ENCODE measurements at regions not wholly inside any gene's neighbourhood (a gene's known extent, or its start where the extent isn't known, plus 50 kb on each side); places are given as distances from the start of the nearest gene placed in this dataset.

GRCh38 chr4:71136071-71136470, 142.6 kb downstream of the DCK start:
- Histone ChIP-seq H3K27ac (no peak overlapping the region), H3K36me3 (no peaks in the 10 kb centered on the region), H3K4me1 (no peaks in the 10 kb centered on the region), H3K9me3 (no peaks in the 10 kb centered on the region), H3K27me3 (no peaks in the 10 kb centered on the region), H3K4me3 (no peak overlapping the region)
- no peak for DNase-seq (ENCODE audit: low spot score in 2 of 2)
- no peak for TF ChIP-seq POLR2AphosphoS5 (IDR thresholded peaks at IDR 0.05)
- 100% methylated on average over 1 of the region's 1 CpG for WGBS

GRCh38 chr4:71138007-71138615, 144.7 kb downstream of the DCK start:
- H3K4me3 ChIP-seq: no peak overlapping the region
- no peak for DNase-seq (ENCODE audit: low spot score in 2 of 2)
- no peaks in the 10 kb centered on the region for H3K36me3 ChIP-seq
- no peak for TF ChIP-seq CTCF (IDR thresholded peaks at IDR 0.05)
- no peak for TF ChIP-seq POLR2A (IDR thresholded peaks at IDR 0.05)
- TF ChIP-seq POLR2AphosphoS5 (IDR thresholded peaks at IDR 0.05): no peak
- no peak for TF ChIP-seq EP300 (IDR thresholded peaks at IDR 0.05)
- H3K4me1 ChIP-seq: no peaks in the 10 kb centered on the region
- no peak overlapping the region for H3K27ac ChIP-seq
- H3K9me3 ChIP-seq: no peaks in the 10 kb centered on the region
- 79% methylated on average over 4 of the region's 4 CpGs for whole genome bisulfite sequencing
- no peaks in the 10 kb centered on the region for H3K27me3 ChIP-seq

- Histone ChIP-seq H3K4me3 (no peak overlapping the region), H3K9me3 (no peaks in the 10 kb centered on the region), H3K27ac (no peak overlapping the region), H3K36me3 (no peaks in the 10 kb centered on the region), H3K4me1 (no peaks in the 10 kb centered on the region), H3K27me3 (no peaks in the 10 kb centered on the region)
- TF ChIP-seq EP300 (IDR thresholded peaks at IDR 0.05) (no peak), POLR2AphosphoS5 (IDR thresholded peaks at IDR 0.05) (no peak), CTCF (IDR thresholded peaks at IDR 0.05) (no peak), POLR2A (IDR thresholded peaks at IDR 0.05) (no peak)
- no peak for DNase-seq (ENCODE audit: low spot score in 2 of 2)
- WGBS: 64% methylated on average over 2 of the region's 2 CpGs
Measured at GRCh38 chr4:71140563-71140962, 147.1 kb downstream of the DCK start.

- 65% methylated on average over 1 of the region's 1 CpG for WGBS
- Histone ChIP-seq H3K27me3 (no peaks in the 10 kb centered on the region), H3K4me1 (no peaks in the 10 kb centered on the region), H3K4me3 (no peak overlapping the region), H3K9me3 (no peaks in the 10 kb centered on the region), H3K27ac (no peak overlapping the region), H3K36me3 (no peaks in the 10 kb centered on the region)
- DNase-seq (ENCODE audit: low spot score in 2 of 2): no peak
- no peak for TF ChIP-seq POLR2A (IDR thresholded peaks at IDR 0.05)
- no peak for TF ChIP-seq POLR2AphosphoS5 (IDR thresholded peaks at IDR 0.05)
- TF ChIP-seq CTCF (IDR thresholded peaks at IDR 0.05): no peak
- TF ChIP-seq EP300 (IDR thresholded peaks at IDR 0.05): no peak
Measured at GRCh38 chr4:71141125-71141524, 147.7 kb downstream of the DCK start.

GRCh38 chr4:71147261-71147660, 153.8 kb downstream of the DCK start:
- Histone ChIP-seq H3K27me3 (no peaks in the 10 kb centered on the region), H3K9me3 (no peaks in the 10 kb centered on the region), H3K36me3 (no peaks in the 10 kb centered on the region), H3K27ac (no peak overlapping the region), H3K4me1 (no peaks in the 10 kb centered on the region), H3K4me3 (no peak overlapping the region)
- DNase-seq (ENCODE audit: low spot score in 2 of 2): no peak
- TF ChIP-seq CTCF (IDR thresholded peaks at IDR 0.05) (no peak), POLR2A (IDR thresholded peaks at IDR 0.05) (no peak), POLR2AphosphoS5 (IDR thresholded peaks at IDR 0.05) (no peak), EP300 (IDR thresholded peaks at IDR 0.05) (no peak)

- DNase-seq (ENCODE audit: low spot score in 2 of 2): no peak
- Histone ChIP-seq H3K4me3 (no peak overlapping the region), H3K4me1 (no peaks in the 10 kb centered on the region), H3K9me3 (no peaks in the 10 kb centered on the region), H3K36me3 (no peaks in the 10 kb centered on the region), H3K27ac (no peak overlapping the region), H3K27me3 (no peaks in the 10 kb centered on the region)
- 97% methylated on average over 1 of the region's 1 CpG for WGBS
- TF ChIP-seq POLR2A (IDR thresholded peaks at IDR 0.05): no peak
- no peak for TF ChIP-seq EP300 (IDR thresholded peaks at IDR 0.05)
- no peak for TF ChIP-seq CTCF (IDR thresholded peaks at IDR 0.05)
- TF ChIP-seq POLR2AphosphoS5 (IDR thresholded peaks at IDR 0.05): no peak
Measured at GRCh38 chr4:71148545-71148944, 155.1 kb downstream of the DCK start.
